GM19193 (cell line): ENCODE measurements at regions not wholly inside any gene's neighbourhood (a gene's known extent, or its start where the extent isn't known, plus 50 kb on each side); places are given as distances from the start of the nearest gene placed in this dataset.

Experiments used
- POLR2A ChIP-seq: IDR thresholded peaks from 4 replicates; pipeline ENCODE4 v1.6.1; 2011; ENCODE audit not compliant: insufficient read depth, insufficient read length; ENCODE audit errors: extremely low read depth

DNA sequence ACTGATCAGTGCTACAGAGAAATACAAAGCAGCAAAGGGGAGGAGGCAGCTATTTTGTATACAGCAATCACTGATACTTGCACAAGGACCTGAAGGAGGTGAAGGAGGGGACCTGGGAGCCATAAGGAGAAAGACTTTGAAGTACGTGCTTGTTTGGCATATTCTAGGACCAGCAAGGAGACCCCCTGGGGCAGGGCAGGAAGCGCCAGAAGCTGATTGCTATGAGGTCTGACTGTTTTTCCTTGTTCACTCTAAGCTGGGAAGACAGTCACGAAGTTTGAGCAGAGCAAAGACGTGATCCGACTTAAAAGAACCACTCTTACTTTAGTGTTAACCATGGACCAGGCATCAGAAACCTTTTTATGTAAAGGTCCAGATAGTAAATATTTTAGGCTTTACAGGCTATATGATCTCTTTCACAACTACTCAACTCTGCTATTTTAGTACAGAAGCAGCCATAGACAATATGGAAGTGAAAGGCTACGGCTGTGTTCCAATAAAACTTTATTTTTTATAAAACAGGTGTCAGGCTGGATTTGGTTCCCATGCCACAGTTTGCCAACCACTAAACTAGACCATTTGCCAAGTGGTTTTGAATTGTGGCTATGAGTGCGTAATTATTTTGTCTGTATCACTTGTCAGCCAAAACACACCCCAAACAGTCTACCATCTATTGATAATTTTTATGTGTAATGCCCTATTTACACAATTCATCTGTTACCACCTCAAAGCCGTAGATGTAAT is 217.9 kb downstream of the PRL start:
- no peak for TF ChIP-seq POLR2A

DNA sequence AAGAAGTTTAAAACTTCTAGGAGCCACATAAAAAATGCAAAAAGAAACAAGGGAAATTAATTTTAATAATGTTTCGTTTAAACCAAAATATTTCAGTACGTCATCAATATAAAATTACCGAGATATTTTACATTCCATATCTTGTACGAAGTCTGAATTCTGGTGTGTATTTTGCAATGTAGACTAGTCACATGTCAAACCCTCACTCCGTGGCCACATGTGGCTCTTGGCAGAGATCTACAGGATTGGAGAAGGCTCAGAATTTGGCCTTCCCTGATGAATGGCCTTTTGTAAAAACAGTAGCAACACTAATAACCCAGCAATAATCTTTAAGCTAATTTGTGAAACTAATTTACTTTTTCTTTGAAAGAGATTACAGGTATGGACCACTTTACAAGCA is 217.1 kb downstream of the PRL start:
- TF ChIP-seq POLR2A: no peak

DNA sequence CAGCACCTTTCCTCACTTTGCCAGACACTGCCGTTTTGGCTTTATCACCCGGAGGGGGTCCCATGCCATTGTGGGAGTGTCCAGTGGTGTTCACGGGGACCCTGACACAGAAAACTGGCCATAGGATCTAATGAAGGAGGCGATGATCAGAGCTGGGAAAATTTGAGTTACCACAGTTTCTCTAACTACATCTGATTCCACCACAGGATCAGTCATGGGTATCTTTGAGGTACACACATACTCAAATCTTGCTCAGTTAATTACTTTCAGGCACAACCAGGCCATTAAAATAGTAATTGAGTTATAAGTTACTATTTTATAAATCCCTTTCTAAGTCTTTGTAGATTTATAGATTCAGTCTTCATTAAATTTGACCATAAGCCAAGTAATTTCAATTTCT is 215.1 kb downstream of the PRL start:
- TF ChIP-seq POLR2A: no peak

DNA sequence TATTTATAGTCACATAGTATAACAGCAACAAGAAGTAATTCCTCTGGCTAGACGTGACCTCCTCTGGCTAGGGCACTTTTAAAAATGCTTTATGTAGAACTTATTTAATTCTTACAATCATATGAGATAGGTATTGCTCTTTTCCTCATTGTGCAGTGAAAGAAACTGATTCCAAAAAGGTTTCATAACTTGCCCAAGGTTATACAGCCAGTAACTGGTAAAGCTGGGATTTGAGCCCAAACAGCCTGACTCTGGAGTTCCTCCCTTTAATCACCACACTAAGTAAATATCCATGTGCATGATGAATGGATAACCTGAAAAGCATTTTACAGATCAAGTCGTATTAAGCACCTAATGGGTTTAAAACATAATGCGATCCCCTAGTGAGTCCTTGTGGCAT is 214.6 kb downstream of the PRL start:
- TF ChIP-seq POLR2A: no peak

DNA sequence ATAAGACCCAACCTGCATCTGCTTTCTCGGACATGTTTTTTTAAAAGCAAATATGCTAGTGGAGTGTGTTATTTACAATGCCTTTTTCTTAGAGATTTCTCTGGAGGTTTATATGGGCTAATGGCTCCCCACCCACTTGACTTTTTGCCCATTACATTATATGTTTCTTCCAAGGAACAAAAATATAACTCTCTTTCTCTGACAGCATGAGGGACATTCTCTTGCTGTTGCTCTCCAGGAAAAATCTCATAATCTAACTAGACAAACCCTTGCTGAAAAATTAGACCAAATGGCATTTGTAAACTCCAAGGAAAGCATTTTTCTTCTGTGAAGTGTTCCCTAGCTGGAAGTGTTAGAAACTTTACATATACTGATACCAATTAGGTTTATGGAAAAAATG is 213.7 kb downstream of the PRL start:
- TF ChIP-seq POLR2A: no peak

DNA sequence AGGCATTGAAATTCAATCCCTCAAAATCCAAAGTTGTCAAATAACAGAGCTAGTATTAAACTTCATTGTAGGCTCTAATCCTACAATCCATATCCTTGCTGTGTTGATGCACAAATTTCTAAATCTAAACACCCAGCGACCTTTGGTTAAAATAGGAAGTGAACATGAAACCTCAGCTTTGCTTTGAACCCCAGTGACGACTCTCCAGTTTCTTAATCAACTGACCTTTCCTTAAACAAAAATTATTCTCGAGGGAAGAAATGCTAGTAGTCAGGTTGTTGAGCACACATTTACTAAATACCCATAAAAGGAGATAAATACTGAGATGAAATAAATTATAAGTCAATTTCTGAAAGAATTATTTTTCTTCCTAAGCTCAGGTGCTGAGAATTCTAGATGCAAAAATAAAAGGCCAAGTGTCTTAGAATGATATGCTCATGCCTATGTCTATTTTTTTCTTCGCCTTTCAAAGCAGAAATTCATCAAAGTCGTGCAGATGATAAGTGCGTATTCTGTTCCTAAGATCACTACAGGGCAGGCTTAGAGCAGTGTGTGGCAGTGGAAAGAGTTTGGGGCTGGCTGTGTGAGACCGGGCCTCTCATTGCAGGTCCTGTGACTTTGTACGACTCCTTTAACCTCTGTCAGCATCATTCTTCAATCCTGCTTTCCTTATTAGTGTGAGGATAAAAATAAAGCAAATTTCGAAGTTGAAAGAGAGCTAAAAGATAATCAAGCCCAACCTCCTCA is 208.7 kb downstream of the PRL start:
- no peak for TF ChIP-seq POLR2A

DNA sequence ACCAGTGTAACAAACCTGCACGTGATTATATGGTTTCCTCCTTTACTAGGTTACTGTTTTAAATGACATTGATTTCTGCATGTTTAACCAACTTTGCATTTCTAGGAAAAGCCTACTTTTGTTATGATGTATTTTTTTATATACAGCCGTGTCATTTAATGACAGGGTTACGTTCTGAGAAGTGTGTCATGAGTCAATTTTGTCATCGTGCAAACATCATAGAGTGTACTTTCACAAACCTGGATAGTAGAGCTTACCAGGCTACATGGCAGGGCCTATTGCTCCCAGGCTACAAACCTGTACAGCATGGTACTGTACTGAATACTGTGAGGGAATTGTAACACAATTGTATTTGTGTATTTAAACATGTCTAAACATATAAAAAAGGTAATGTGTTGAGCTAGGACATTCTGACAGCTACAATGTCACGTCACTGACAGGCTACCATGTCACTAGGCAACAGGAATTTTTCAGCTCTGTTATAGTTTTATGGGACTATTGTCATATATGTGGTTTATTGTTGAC is 205.3 kb downstream of the PRL start:
- TF ChIP-seq POLR2A: no peak

DNA sequence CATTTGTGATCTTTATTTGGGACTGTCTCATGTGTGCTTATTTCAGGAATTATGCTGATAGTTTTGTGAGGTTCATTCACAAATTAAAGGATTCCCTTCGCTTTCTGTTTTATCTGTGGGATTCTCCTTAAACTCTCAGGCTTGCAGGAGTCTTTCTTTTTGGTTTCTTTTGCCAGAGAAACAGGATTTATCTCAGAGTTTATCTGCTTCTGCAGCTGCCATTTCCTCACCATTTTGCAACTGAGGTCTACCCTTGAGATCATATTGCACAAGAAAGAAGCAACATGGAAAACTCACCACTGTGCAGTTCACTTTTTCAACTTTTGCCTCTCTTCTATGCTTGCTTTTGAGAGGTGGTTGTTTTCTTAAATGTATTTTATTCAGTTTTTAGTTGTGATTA is 201.0 kb downstream of the PRL start:
- no peak for TF ChIP-seq POLR2A

DNA sequence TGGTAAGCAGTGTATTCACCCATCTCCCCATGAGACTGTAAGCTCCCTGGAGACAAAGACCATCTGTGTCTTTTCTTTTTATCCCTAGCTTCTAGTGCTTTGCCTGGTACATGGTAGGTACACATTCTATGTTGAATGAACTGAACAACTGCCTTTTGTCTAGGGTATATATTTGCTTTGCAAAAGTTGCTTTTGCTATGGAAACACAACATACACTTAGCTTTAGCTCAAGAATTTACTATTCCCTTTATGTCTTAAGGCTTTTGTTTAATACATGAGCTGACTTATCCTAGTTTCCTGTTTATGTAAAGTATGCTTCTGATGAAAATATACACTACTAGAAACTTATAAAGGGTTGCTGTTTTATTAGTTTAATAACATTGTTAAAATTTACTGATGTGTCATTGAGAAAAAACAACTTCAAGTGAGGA is 198.2 kb downstream of the PRL start:
- TF ChIP-seq POLR2A: no peak

DNA sequence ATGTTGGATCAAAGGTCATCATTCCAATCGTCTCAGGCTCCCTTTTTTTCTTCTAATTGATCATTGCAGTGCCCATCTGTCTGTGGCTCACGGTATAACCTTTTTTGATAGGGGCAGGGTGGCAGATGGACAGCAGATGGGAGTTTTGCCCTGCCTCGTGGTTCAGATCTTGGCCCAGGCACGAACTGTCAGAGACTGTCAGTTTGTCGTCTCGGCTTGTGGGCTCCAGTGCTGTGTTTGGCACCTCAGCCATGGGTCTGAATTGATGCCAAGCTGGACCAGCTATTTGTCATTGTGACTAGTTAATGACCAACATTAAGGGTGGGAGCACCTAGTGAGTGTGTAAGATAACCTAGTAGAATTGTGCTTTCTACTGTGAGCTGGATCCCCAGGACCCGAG is 197.6 kb downstream of the PRL start:
- TF ChIP-seq POLR2A: no peak

DNA sequence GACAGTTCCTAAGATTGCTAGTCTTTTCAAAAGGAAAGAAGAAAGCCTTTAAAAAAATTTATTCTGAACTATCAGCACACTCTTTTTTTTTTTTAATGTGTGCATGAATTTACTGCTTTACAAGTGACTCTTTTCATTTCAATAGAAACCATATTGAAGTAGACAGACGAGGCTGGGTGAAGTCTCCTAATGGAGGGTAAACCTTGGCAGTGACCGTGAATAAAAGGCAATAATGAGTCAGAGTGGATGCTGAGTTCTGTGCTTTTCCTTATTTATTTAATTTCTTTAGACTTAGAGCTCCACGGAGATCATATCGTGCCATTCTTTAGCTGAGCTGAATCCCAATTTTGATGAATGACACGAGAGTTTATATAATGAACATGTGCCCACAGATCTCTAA is 196.9 kb downstream of the PRL start:
- no peak for TF ChIP-seq POLR2A

DNA sequence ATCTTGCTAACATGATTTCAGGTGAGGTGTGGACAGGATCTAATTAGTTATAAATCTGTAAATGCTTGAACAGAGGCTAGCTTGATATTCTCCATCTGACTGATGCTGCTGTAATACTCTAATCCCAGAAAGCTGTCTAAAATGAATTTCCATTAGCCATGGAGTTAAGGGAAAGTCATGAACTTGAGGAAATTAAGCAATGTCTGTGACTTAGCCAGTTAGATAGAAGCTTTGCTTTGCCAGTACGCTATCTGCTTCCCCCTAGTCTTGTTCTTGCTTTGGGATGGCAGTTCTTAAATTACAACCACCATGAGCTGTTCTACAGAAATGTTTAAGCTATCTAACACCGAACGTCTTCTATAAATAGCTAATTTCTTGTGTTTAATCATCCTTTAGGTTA is 195.7 kb downstream of the PRL start:
- no peak for TF ChIP-seq POLR2A

DNA sequence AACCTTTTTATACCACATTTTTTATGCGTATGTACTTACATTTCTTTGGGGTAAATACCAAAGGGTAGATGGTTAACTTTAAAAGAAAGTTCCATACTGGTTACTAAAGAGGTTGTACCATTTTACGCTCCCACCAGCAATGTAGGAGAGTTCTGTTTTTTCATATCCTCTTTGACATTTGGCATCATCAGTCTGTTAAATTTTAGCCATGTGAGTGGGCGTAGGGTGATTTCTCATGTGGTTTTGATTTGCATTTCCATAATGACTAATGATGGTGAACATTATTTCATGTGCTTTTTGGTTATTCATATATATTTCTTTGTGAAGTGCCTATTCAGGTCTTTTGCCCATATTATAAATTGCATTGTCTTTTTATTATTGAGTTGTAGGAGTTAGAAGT is 194.2 kb downstream of the PRL start:
- no peak for TF ChIP-seq POLR2A

DNA sequence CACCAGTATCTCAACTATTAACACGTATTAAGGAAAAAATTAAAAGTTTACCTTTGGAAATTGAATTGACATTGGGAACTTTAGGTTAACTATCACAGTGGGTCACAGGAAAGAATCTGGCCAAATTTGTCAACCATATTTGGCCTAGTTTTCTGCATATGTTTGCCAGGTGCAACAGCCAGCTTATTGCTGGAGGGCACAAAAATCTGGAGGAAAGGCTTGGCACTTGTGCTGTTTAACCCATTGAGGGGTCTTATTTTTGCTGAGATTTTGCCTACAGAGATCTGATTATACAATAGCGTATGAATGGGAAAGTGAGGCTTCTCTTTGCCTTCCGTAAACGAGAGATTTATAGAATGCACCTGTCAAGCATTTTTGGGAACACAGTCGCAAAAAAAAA is 190.4 kb downstream of the PRL start:
- TF ChIP-seq POLR2A: no peak

DNA sequence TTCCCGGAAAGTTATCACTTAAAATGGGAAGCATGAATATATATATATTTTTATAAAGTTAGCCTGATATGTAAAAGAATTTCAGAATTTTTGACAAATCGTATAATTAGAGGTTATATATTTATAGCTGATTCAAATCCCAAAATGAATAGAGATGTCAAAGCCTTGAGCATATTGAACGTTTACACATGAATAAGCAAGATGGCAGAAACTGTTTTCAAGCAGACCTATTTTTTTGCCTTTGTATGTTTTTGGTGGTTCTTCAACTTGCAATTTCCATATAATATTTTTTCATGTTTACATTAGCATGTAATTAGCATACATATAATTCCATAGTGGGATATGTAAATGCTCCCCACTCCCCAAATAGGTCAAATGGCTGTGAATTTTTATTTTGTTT is 189.9 kb downstream of the PRL start:
- no peak for TF ChIP-seq POLR2A

DNA sequence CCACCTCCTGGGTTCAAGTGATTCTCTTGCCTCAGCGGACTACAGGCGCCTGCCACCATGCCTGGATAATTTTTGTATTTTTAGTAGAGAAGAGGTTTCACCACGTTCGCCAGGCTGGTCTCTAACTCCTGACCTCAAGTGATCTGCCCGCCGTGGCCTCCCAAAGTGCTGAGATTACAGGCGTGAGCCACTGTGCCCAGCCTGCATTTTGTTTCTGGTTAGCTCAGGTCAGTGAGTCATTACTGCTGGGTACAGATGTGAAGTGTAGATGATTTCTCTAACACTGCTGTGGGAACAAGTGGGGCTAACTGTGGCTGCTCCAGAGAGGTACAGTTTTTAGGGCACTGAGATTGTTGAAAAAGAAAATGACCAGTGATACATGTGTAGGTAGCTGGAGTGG is 188.6 kb downstream of the PRL start:
- no peak for TF ChIP-seq POLR2A
